ENCODE measurements at regions not wholly inside any gene's neighbourhood (a gene's known extent, or its start where the extent isn't known, plus 50 kb on each side); places are given as distances from the start of the nearest gene placed in this dataset.

DNA sequence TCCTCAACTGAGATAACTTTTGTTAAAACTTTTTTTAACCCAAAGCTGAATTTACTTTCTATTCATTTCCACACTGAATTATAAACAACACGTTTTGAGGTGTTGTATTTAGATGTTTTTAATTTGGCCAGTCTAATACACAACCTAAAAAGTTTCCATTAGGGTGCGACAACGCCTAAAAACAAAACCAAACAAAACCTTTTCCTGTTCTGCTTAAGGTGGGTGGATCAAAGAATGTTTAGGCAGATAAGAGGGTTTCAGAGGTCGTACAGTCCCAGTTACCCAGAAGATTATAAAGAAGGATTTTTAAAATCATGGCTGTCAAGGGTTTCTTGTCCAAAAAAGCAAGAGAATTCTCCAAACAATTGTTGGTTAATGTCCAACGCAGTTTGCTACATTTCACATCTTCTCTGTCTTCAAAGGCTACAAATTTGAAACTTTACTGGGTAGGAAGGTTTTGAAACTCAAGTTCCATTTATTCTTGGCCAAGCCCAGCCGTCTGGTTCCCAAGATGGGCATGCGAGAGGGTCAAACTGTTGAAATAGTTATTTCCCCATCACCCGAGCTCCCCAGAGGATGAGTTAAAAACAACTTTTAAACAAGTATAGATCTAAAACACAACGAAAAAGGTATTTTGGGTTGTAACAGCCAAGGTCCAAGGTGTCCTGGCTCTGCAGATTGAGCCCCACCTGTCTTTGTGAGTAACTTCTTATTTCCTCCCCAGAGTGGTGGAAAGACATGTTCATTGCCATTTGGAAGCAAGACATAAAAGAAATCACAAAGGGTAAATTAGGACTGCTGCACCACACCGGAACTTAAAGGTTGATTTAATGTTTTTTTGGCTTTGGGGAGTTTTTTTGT lies 122.8 kb upstream of the MAP3K1 start:
- Histone ChIP-seq H3K9me3 (ENCODE audit: control insufficient read depth, low read depth, low read length) (no peaks in the 10 kb centered on the region), H4K5ac (ENCODE audit: insufficient read length, low read depth, low read length) (no peak overlapping the region), H3T11ph (ENCODE audit: low read length) (no peak overlapping the region), H3K27ac (ENCODE audit: insufficient read length, low read depth, low read length) (no peak overlapping the region), H3K18ac (ENCODE audit: insufficient read length, low read depth, low read length) (no peak overlapping the region), H2AK5ac (ENCODE audit: insufficient read length, low read length) (no peak overlapping the region), H2BK12ac (ENCODE audit: insufficient read length, low read depth, low read length) (no peak overlapping the region), H4K20me1 (ENCODE audit: control insufficient read depth, insufficient read depth, insufficient read length) (no peaks in the 10 kb centered on the region), H2BK20ac (ENCODE audit: low read depth, low read length, poor library complexity, severe bottlenecking) (no peak overlapping the region), H2BK120ac (ENCODE audit: low read depth, low read length, poor library complexity, severe bottlenecking) (no peak overlapping the region), H2BK15ac (ENCODE audit: low read depth, low read length) (no peak overlapping the region), H3K79me2 (ENCODE audit: insufficient read depth, low read length) (no peaks in the 10 kb centered on the region), H3K4me1 (ENCODE audit: insufficient read depth, low read length) (no peaks in the 10 kb centered on the region), H4K8ac (replicated peaks; ENCODE audit: insufficient read length, low read depth, low read length) (no peak overlapping the region), H3K56ac (ENCODE audit: insufficient read length, low read depth, low read length) (no peak overlapping the region), H3K79me1 (ENCODE audit: insufficient read depth, low read depth, low read length, poor library complexity, severe bottlenecking) (no peaks in the 10 kb centered on the region), H3K4me2 (ENCODE audit: insufficient read depth, insufficient read length, low read length) (no peak overlapping the region), H3K27me3 (ENCODE audit: insufficient read depth, low read length) (no peaks in the 10 kb centered on the region), H3K4ac (ENCODE audit: low read depth, low read length) (no peak overlapping the region), H2BK5ac (ENCODE audit: insufficient read length, low read length) (no peak overlapping the region), H3K14ac (ENCODE audit: insufficient read depth, low read length) (no peak overlapping the region), H2AFZ (ENCODE audit: low read length) (no peak overlapping the region), H3K23ac (ENCODE audit: insufficient read length, low read depth, low read length) (no peak overlapping the region), H3K23me2 (ENCODE audit: insufficient read length, low read depth, low read length, poor library complexity, severe bottlenecking) (no peaks in the 10 kb centered on the region), H3K9ac (ENCODE audit: extremely low read depth, insufficient read length, low read length) (no peak overlapping the region), H4K91ac (ENCODE audit: insufficient read length, low read depth, low read length) (no peak overlapping the region)
- H3K27ac Mint-ChIP-seq, result no peak overlapping the region
- H3K4me1 Mint-ChIP-seq, result peaks cover 14 to 17% of the 10 kb centered on the region in 2 experiments
- no peak for DNase-seq
- TF ChIP-seq, protein P1, sequence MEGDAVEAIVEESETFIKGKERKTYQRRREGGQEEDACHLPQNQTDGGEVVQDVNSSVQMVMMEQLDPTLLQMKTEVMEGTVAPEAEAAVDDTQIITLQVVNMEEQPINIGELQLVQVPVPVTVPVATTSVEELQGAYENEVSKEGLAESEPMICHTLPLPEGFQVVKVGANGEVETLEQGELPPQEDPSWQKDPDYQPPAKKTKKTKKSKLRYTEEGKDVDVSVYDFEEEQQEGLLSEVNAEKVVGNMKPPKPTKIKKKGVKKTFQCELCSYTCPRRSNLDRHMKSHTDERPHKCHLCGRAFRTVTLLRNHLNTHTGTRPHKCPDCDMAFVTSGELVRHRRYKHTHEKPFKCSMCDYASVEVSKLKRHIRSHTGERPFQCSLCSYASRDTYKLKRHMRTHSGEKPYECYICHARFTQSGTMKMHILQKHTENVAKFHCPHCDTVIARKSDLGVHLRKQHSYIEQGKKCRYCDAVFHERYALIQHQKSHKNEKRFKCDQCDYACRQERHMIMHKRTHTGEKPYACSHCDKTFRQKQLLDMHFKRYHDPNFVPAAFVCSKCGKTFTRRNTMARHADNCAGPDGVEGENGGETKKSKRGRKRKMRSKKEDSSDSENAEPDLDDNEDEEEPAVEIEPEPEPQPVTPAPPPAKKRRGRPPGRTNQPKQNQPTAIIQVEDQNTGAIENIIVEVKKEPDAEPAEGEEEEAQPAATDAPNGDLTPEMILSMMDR (conservative IDR thresholded peaks at IDR 0.05), result no peak
- no peak overlapping the region for H3K4me3 Mint-ChIP-seq
- H3K36me3 Mint-ChIP-seq (ENCODE audit: insufficient read depth in 1 of 3, low read depth in 3 of 3), result no peaks in the 10 kb centered on the region
- H3K27me3 Mint-ChIP-seq (ENCODE audit: low read depth), result no peaks in the 10 kb centered on the region
- H3K9me3 Mint-ChIP-seq, result no peaks in the 10 kb centered on the region
- no CpG with 5 or more reads among the region's 10 CpGs for WGBS (ENCODE audit: extremely low coverage, insufficient read length, low lambda C conversion rate)

Measured in H9 (cell line).